ENCODE measurements at regions not wholly inside any gene's neighbourhood (a gene's known extent, or its start where the extent isn't known, plus 50 kb on each side); places are given as distances from the start of the nearest gene placed in this dataset.

DNA sequence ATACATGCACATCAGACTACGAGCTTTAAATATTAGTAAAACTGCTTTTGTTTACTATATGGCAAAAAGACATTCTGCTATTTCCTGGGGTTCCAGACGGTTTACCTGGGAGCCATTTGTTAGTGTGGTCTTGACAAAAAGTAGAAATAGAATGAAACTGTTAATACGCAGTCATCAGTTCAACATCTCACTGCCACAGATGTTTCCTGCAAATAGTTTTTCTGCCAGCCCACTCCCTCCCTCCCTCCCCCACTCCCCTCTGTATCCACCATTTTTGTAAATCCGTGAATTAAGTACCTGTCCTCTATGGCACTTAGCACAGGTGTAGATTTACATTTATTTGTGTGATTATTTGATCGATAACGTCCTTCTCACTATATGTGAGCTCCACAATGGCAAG, 74.6 kb upstream of the TPK1 start:
- no peak for DNase-seq

- no peak for DNase-seq
Measured at GRCh38 chr7:144908943-144909556, 73.2 kb upstream of the TPK1 start.

DNA sequence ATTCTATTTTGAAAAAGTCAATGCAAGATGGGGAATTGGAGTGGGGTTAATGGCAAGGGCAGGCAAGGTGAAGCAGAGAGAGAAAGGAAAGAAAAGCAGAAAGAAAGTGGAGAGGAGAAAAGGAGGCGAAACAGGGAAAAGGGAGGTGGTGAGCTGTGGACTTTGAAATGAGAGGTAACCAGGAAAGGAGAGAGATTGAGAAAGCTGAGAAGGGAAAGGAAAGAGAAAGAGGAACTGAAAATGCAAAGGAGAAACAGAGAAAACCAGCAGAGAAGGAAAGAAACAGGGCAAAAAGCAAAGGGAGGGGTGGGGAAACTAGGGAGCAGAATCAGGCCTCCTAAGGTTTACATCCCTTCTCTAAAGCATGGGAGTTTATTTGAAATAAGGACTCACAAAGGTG, 72.5 kb upstream of the TPK1 start:
- DNase-seq, result peak; percentile 54

GRCh38 chr7:144907577-144907976, 71.7 kb upstream of the TPK1 start:
- no peak for DNase-seq

GRCh38 chr7:144903201-144903600, 67.3 kb upstream of the TPK1 start:
- no peak for DNase-seq

- no peak for DNase-seq
Measured at GRCh38 chr7:144892761-144893160, 56.9 kb upstream of the TPK1 start.
